ENCODE measurements at regions not wholly inside any gene's neighbourhood (a gene's known extent, or its start where the extent isn't known, plus 50 kb on each side); places are given as distances from the start of the nearest gene placed in this dataset.
"Not testable (repeated sequence)": the region's sequence is repeated elsewhere in the genome, so short reads cannot be mapped to it uniquely, and the experiment has no call there.

DNA sequence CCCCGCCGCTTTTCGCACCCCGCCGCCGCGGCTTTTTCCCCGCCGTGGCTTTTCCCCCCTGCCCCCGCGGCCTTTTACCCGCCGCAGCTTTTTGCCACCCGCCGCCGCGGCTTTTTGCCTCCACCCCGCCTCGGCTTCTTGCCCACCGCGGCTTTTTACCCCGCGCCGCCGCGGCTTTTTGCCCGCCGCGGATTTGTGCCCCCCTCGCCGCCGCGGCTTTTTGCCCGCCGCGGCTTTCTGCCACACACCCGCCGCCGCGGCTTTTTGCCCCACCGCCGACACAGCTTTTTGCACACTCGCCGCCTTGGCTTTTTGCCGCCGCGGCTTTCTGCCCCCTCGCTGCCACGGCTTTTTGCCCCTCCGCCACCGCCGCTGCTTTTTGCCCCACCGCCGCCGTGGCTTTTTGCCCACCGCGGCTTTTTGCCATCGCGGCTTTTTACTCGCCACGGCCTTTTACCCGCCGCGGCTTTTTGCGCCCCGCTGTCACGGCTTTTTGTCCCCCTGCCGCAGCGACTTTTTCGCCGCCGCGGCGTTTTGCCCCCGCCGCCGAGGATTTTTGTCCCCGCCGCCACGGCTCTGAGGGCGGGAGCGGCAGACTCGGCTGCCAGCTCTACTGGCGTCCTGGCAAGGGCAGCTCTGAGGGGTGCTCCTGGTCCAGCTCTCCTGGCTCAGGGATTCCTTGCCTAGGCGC is 473.6 kb downstream of the FAM72C start:
- not testable (repeated sequence) for TF ChIP-seq POLR2A (IDR thresholded peaks at IDR 0.05; ENCODE audit: control extremely low read depth in 1 of 2, low read depth in 2 of 2, low read length in 2 of 2); EGR1 (IDR thresholded peaks at IDR 0.05; ENCODE audit: borderline replicate concordance, low read depth, low read length); RFX5 (IDR thresholded peaks at IDR 0.05; ENCODE audit: borderline replicate concordance, low read depth, low read length); SIN3A (conservative IDR thresholded peaks at IDR 0.05 in 1 of 2, IDR thresholded peaks at IDR 0.05 in 1 of 2; ENCODE audit: low read depth in 1 of 2, low read length in 2 of 2); GTF2F1 (IDR thresholded peaks at IDR 0.05; ENCODE audit: borderline replicate concordance, low read depth, low read length); HDAC2 (IDR thresholded peaks at IDR 0.05; ENCODE audit: borderline replicate concordance in 1 of 2, low read depth in 2 of 2, low read length in 2 of 2); GABPA (IDR thresholded peaks at IDR 0.05; ENCODE audit: borderline replicate concordance, insufficient read depth, low read length); MAFK (IDR thresholded peaks at IDR 0.05; ENCODE audit: low read depth, low read length); SUZ12 (IDR thresholded peaks at IDR 0.05; ENCODE audit: low read length); RAD21 (IDR thresholded peaks at IDR 0.05 in 1 of 2, conservative IDR thresholded peaks at IDR 0.05 in 1 of 2; ENCODE audit: low read depth in 2 of 2, low read length in 2 of 2)
- TF ChIP-seq, protein P1, sequence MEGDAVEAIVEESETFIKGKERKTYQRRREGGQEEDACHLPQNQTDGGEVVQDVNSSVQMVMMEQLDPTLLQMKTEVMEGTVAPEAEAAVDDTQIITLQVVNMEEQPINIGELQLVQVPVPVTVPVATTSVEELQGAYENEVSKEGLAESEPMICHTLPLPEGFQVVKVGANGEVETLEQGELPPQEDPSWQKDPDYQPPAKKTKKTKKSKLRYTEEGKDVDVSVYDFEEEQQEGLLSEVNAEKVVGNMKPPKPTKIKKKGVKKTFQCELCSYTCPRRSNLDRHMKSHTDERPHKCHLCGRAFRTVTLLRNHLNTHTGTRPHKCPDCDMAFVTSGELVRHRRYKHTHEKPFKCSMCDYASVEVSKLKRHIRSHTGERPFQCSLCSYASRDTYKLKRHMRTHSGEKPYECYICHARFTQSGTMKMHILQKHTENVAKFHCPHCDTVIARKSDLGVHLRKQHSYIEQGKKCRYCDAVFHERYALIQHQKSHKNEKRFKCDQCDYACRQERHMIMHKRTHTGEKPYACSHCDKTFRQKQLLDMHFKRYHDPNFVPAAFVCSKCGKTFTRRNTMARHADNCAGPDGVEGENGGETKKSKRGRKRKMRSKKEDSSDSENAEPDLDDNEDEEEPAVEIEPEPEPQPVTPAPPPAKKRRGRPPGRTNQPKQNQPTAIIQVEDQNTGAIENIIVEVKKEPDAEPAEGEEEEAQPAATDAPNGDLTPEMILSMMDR (IDR thresholded peaks at IDR 0.05; ENCODE audit: control extremely low read depth in 1 of 3, insufficient read depth in 1 of 3, low read depth in 1 of 3, low read length in 3 of 3), result not testable (repeated sequence)
